Sigmoid colon (tissue), 4 donors: ENCODE measurements at regions not wholly inside any gene's neighbourhood (a gene's known extent, or its start where the extent isn't known, plus 50 kb on each side); places are given as distances from the start of the nearest gene placed in this dataset.

Experiments
- CTCF ChIP-seq, 4 experiments: fragments of 450-650 bp in 3 of 4; fragments of 200-600 bp in 1 of 4; IDR thresholded peaks; one replicate each; pipeline ENCODE4 v1.5.1; 2016 to 2019; ENCODE audit warnings: antibody characterized with exemption in 4 of 4, mild to moderate bottlenecking in 3 of 4, moderate library complexity in 2 of 4
- EP300 ChIP-seq, 4 donors: sonication (generic); formaldehyde crosslinking; IDR thresholded peaks; one replicate each; pipeline ENCODE4 v1.6.1; 2017; ENCODE audit warnings: antibody characterized with exemption in 4 of 4
- POLR2A ChIP-seq, 2 donors: fragments of 450-650 bp; IDR thresholded peaks; one replicate each; pipeline ENCODE4 v1.6.1; 2016; ENCODE audit warnings: antibody characterized with exemption in 2 of 2, mild to moderate bottlenecking in 2 of 2, moderate library complexity in 2 of 2
- POLR2AphosphoS5 ChIP-seq, 4 donors: sonication (generic); formaldehyde crosslinking; IDR thresholded peaks; one replicate each; pipeline ENCODE4 v1.6.1; 2017; ENCODE audit warnings: antibody characterized with exemption in 4 of 4

- TF ChIP-seq EP300 (IDR thresholded peaks at IDR 0.05), result no peak
- TF ChIP-seq CTCF (IDR thresholded peaks at IDR 0.05), result no peak
- no peak for TF ChIP-seq POLR2A (IDR thresholded peaks at IDR 0.05)
- TF ChIP-seq POLR2AphosphoS5 (IDR thresholded peaks at IDR 0.05), result no peak
These were observed 339.1 kb downstream of the UTRN start for GRCh38 chr6:144624246-144624645.
